ENCODE measurements at regions not wholly inside any gene's neighbourhood (a gene's known extent, or its start where the extent isn't known, plus 50 kb on each side); places are given as distances from the start of the nearest gene placed in this dataset.

DNA sequence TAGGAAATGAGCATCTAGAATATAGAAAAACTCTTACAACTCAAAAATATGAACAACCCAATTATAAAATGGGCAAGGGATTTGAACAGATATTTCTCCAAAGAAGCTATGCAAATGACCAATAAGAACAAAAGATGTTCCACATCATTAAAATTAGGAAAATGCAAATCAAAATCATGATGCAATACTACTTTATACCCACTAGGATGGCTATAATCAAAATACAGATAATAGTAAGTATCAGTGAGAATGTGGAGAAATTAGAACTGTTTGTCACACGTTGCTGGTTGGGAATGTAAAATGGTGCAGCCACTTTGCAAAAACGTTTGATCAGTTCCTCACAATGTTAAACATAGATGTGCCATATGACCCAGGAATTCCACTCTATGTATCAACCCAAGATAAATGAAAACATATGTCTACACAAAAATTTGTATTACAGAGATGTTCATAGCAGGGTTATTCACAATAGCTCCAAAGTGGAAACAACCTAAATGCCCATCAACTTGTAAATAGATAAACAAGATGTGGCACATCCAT, 558.4 kb downstream of the SLC4A3 start:
- DNase-seq, result no peak

DNA sequence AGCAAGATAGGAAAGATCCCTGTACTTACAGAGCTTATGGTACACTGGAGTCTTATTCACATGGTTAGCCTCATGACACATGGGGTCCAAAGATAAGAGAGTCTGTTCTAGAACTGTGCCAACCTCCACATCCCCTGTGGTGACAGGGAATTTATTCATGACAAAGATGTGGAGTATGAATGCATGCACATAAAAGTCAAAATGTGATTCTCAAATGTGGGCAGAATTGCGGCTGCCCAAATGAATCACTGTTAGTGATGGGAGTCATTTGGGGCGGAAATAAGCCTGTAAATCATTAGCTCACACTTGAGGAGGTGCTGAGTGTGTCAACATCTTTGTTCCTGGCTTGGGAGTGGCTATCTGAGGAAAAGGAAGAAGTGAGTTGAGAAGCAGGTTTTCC, 560.6 kb downstream of the SLC4A3 start:
- no peak for DNase-seq

DNA sequence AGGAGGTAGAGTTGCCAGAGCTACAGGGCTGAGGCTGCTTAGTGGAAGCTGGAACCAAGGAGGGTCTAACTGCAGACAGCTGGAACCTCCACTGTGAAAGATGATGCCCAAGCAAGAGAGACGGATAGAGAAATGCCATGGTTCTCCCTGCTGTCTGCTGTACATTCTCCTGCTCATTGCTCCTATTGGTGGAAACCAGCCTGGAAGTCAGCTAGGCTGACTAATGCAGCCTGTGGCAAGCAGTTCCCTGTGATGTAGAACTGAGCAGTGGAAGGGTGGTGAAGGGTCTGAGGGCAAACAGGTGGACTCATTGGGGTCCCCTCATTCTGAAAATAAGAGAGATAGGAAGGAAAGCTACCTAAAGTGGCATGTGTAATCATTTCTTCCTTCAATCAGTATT, 563.6 kb downstream of the SLC4A3 start:
- DNase-seq, result no peak

DNA sequence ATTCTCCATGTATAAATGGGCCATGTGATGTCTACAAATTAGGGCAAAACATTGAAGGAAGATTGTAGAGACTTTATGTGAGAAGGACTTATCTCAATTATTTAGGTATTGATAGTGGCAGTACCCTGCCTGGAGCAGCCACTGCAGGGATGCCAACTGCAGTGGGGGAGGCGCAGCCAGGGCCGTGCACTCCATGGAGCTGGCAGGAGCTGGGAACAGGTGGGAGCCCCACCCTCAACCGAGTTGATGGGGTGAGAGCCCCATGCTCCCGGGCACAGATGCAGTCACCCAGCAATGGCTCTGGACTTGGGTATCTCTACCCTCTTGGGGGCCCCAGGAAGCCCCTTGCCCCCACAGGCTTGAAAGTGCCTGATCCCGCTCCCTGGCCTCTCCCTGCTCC, 564.3 kb downstream of the SLC4A3 start:
- DNase-seq, result no peak

DNA sequence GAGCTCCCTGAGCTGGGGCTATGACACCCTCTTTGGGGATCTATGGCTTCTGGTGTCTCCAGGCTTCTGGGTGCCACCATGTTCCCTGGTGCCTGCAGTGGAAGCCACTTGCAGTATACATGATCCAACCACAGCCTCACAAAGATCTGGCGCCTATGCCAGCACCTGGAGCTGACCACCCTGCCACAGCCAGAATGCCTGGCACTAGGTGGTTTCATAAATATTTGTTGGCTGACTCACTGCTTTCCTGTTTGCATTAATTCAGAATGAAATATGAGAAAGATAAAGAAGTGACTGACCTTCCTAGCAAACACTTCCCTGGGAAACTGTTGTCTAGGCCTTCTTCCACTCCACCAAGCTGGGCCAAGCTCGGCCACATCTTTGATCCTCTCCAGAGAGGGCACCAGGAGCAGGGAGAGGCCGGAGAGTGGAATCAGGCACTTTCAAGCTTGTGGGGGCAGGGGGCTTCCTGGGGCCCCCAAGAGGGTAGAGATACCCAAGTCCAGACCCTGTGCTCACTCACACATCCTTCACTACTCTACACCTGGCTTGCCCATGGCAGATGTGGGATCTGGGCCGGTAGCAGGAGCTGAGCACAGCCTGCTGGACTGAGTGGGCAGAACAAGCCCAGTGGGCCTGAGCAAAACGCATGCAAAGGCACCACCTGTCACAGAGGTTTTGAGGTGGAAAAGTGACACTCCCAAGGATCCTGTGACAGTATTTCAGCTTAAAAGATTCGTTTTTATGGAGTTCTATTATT, 565.7 kb downstream of the SLC4A3 start:
- DNase-seq, result no peak

DNA sequence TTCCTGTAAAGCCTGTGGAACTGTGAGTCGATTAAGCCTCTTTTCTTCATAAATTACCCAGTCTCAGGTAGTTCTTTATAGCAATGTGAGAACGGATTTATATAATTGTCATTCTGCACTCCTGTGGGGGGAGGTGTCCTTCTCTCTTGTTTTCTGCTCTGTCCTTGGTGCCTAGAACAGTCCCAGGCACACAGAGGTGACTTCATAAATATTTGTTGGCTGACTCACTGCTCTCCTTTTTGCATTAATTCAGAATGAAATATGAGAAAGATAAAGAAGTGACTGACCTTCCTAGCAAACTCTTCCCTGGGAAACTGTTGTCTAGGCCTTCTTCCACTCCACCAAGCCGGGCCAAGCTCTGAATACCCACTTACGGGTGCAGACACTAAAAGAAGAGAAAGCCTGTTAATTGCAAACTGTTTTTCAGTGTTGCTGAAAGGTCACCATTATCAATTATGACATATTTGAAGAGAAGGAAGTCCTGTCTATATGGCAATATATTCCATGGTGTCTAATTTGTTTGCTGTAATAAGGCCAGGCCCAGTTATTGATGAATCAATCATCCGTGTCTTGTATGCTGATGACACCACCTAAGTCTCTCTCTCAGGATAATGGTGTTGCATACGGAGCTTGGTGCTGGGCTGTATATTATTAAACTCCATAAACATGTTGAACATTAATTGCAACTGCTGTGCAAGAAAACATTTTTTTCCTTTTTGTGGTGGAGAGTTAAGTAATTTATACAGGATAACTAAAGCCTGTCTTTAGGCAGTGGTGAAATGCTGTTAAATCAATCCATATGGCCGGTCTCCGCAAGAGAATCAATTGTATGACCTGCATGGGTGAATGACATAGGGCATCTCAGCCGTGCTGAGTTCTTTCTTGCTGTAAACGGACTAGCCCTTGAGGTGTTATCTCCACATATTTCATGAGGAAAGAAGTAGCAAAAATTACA, 567.5 kb downstream of the SLC4A3 start:
- no peak for DNase-seq

DNA sequence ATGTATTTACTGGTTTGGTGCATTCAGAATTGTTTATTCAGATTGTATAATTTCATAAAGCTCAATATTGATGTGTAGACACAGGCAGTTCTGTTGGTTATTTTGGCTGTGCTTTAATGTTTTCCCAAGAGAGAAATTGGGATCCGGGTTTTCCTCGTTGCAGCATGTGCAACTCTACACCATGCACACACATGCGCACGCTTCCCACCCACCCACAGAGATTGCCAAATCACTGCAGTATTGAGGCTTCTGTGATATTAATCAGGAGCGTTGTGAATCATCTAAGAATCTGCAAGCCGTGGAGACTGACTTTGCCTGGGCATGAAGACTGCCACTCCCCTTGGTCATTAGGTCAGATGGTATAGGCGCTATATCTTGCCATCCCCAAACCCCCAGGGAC, 571.5 kb downstream of the SLC4A3 start:
- DNase-seq, result no peak

DNA sequence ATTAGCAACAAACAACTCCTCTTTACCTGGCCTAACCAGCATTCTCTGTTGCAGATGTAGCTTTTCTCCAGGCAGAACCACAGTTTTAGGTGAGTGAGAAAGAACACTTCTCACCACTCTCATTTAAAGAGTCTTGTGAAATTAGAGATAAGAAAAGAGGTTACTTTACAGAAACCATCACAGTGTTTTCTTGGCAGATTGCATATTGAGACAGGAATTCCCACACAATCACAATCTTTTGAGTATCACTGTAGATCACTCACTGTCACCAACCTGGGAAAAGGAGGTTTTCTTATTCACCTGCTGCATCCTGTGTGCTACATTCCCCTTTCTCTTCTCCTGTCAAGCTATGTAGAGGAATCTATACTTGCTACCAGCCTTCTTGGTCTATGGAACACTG, 574.6 kb downstream of the SLC4A3 start:
- DNase-seq, result no peak

DNA sequence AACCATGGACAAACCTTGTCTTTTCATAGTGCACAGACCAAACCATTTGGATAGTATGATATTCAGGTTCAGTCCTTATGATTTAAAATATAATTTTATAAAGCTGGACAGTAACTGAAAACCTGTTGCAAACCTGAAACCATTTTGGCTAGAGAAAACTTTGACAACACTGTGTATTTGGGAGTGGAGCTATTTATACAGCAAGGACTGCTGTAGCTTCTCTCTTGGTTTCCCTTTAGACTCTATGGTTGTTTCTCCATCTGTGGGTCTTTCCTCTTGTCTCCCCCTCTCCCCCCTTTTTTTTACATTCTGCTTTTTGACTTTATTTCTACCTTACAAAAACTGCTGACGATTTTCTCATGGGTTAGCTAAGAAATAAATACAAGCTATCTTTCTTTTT, 581.7 kb downstream of the SLC4A3 start:
- DNase-seq, result no peak

DNA sequence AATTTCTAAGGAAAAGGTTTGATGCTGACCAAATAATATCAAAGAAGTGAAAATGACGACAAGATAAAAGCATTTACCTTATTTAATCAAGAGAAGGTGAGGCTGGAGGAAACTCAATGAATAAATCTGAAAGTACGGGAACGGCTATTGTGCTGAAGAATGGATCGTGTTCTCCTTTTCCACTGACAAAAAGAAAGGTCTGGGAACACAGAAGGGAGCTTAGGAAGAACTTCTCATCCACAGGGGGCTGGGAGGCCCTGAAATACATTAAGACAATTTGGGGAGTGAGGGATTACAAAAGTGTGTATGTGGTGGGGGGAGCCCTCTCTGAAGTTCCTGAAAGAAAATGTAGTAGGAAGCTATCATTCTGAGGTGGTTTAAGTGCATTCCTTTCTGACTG, 582.3 kb downstream of the SLC4A3 start:
- DNase-seq, result no peak

DNA sequence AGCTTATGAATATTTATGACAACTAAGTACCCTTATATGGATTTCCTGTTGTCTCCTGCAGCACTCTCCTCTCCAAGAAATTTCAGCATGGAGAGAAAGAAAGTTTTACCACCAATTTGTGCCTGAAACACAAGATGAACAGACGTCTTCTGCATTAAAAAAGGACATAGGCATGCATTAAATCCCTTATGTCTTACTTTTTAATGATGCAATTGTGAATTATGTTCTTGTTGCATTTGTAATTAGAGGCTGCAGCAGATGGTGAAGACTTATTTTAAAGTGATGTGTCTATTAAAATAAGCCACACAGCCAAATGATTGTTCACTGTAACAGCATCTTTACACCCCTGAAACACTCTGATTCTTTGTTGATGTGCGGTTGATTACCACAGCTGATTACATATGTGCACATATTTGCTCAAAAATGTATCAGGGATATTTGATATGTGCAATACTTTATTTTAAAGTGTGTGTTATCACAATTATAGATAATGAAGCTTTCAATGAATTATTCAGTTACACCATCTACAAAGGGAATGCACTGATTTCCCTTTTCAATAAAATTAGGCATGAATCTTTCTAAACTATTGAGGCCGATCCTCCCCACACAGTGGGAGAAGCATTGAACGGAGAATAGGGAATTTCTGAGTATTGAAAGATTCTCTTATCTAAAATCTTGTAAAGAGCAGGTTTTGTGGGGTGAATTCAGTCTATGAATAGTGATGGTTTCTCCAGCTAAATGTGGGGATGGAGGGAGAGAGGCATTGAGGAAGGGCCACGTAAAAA, 585.1 kb downstream of the SLC4A3 start:
- no peak for DNase-seq

DNA sequence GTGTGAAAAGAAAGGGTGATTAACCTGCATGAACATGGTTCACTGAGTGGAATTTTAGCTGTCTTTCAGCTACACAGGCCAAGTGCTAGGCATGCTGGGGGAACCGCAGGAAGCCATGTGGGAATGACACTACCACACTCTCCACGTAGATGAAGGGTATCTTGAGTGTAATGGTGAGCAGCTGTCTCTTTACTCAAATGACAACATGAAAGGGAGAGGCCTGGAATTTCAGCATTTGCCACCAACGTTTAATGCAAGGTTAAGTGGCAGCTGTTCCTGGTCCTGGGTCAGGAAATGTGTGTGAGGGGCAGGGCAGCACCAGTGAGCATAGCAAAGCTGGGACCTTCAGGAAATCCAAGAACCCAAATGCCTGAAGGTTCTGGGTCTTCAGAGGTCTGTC, 588.4 kb downstream of the SLC4A3 start:
- DNase-seq, result no peak

DNA sequence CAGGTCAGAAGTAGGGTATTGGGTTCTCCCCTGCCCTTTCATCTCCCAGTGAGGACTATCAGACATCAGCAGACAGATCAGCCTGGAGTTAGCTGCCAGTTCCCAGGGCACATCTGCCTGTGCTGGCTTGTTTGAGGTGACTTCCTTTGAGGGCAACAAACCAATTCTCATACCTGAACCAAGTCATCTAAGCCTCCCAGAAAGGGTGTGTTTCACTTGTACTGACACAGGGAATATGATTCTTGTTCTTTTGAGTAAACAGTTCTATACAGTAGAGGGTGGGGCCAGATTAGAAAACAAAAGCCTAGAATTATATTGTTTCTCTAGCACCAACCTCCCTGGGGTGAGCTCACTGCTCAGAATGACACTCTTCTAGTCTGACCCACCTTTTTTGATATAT, 591.9 kb downstream of the SLC4A3 start:
- no peak for DNase-seq

DNA sequence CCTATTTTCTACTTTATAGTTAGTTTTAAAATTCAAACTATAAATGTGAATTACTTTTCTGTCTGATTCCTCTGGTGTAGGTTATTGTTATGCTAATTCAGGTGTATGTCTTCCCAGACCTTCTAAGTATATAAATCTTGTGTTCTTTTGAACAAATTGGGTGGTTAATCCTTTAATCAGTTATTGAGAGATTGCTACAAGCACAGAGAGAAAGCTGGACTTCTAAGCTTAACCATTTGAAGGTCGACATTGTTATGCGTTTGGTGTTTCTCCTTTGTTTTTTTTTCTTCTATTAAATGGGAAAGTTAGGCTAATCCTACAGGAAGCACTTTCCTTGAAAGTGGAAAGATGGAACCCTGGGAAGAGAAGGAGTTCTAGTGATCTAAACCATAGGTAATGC, 592.6 kb downstream of the SLC4A3 start:
- no peak for DNase-seq

DNA sequence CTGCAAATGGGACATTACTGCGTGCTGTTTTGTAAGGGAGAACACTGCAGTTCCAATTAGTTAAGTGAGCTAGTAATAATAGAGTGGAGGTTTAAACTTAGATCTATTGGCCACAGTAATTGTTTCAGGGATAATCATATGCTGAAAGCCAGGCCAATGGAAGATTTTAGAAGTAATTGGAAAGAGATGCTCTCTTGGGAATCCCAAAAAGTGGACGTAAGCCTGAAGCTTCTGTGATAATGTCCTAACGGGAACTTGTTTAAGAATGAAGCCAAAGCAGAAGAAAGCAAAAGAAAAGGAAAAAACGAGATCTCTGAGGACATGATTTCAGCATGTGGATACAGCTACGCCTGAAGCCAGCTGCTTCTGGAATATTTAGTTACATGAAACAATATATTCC, 594.6 kb downstream of the SLC4A3 start:
- DNase-seq, result no peak

DNA sequence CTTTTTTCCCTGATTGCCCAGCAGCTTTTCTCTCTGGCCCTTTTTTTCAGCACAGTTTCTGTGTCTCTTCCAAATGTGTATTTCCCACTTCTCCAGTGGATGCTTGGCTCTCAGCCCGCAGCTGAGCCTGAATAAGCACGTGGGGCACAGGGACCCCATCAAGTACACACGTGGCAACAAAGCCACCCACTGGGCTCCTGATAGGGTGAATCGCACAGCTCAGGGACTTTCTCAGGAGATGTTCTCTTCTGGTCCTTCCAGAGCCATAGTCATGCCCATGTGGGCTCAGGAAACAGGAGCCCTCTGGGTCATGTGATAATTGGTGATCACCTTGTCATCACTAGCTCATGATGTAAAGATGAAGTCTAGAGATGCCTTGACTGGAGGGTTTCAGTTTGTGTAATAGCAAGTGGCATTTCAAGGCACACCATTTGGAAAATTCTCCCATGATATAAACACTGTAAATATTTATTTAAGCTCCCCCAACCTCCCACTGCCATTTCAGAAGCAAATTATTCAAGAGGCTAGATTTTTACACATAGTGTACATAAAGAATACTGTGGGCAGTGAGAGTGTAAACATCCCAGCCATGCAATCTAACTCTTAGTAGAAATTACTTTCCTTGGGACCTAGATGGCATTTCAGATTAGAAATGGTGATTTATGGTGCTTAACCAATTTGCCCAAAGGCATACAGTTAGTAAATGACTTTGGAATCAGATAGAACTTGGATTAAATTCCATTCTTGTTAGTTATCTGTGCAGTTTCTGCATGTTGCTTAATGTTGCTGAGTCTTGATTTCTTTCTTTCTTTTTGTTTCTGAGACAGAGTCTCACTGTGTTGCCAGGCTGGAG, 597.5 kb downstream of the SLC4A3 start:
- DNase-seq, result no peak

DNA sequence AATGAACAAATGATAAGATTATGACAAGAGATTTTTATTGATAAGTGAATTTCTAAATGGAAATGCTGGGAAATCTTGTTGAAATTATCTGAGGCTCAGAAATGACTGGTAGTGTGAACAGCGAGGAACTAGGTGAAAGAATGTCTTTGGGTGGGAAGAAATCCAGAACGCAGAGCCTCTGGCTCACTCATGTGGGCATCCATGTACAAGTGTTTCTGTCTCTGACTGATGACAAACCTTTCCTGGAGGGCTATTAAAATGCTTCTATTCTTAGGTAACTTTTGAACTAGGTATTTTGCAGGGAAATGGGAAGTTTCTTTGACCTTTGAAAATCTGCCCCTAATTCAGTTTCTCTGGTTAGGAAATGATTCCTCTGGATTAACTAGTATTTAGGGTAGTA, 598.6 kb downstream of the SLC4A3 start:
- no peak for DNase-seq

DNA sequence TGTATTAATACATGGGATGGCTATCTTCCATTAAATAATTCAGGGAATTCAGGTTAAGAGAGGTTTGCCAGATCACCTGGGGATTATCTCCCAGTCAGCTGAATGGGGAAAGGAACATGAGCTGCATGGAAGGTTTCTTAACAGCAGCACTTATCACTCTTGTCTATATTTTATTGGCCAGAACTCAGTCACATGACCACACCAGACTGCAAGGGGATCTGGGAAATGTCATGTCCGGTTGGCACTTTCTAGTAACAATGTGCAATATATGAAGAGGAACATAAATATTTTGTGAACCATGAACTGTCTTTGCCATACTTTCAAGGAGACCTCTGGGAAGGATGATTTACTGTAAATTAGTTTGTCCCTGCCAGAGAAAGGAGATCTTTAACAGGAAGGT, 599.1 kb downstream of the SLC4A3 start:
- no peak for DNase-seq

DNA sequence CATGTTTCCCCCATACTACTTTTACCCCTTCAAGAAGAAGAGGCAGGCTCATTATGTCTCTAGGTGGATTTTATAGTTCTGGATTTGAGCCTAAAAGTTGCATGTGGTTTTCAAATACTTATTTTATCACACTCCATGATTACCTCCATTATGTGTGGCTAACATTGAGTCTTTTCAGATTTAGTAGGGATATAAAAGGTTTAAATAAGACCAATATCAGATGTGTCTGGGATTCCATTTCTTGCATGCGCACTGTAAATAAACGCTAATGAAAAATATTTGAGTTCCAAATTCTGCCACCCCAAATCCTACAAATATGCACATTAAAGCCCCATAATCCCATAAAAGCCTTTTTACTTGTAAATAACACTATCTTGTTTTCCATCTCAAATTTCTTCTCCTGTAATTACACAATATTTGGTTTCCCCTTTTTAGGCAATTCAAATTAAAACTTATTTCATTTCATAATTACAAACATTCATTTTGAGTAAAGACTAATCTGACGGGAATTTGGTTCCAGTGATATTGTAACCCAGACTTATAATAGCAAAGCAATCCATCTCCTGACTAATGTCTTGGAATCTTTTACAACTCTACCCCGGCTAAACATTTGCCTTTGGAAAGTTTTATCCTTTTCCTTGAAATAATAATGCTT, 600.0 kb downstream of the SLC4A3 start:
- DNase-seq, result no peak

DNA sequence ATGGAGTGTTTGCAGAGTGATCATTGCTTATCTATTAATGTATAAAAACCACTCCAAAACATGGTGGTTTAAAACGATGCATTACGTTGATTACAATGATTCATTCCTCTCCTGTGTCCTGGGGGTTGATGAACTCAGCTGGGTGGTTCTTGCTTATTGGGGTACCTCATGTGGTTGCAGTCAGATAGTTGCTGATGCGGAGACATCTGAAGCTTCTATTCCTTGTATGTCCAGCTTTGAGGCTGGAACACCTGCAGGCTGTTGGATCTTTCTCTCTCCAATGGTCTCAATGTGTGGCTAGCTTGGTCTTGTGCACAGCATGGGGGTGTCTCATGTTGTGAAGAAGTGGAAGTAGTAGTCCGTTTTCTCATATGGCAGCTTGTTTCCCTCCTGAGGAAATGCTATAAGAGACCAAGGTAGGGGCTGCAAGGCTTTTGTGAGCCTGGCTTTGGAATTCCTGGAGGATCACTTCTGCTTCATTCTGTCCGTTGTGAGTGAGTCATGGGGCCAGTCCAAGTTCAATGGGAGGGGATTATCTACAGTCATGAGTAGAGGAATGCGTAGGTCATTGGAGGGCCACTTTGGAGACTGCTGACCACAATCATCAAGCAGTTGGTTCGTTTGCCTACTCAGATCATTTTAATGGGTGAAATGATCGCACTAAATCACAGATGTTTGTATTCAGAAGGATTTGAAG, 601.0 kb downstream of the SLC4A3 start:
- DNase-seq, result no peak

DNA sequence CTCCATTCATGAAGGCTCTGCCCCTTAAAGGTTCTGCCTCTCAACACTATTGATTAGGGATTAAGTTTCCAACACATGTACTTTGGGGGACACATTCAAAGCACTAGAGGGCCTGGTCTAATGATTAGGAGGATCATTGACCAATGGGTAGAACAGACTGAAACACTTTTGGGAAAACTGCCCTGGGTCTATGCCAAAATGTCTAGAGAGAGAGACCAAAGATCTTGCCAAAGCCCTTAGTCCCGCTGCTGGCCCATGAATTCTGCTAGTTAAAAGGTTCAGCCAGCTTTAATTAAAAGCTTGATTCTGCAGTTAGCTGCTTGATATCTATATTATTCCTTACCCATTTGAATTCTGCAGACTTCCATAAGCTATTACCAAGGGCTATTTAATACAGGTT, 613.2 kb downstream of the SLC4A3 start:
- DNase-seq, result no peak
